Colonic mucosa (tissue), 4 donors: ENCODE measurements at regions not wholly inside any gene's neighbourhood (a gene's known extent, or its start where the extent isn't known, plus 50 kb on each side); places are given as distances from the start of the nearest gene placed in this dataset.

Source experiments
- DNase-seq: peaks from one replicate; pipeline ENCODE4 v3.0.0-alpha.2; 2020
- H3K27ac ChIP-seq: fragments of 200-600 bp; one replicate; pipeline ENCODE4 v1.8.0; 2021
- H3K27me3 ChIP-seq: fragments of 200-600 bp; one replicate; pipeline ENCODE4 v1.8.0; 2021
- H3K36me3 ChIP-seq: fragments of 200-600 bp; one replicate; pipeline ENCODE4 v1.8.0; 2021
- H3K4me1 ChIP-seq: fragments of 200-600 bp; one replicate; pipeline ENCODE4 v1.8.0; 2021; ENCODE audit warnings: mild to moderate bottlenecking
- H3K4me3 ChIP-seq: fragments of 200-600 bp; one replicate; pipeline ENCODE4 v1.8.0; 2021
- H3K9ac ChIP-seq, 2 donors: one replicate each; pipeline ENCODE4 v1.7.0; 2013; ENCODE audit warnings: control low read depth in 2 of 2, low read depth in 2 of 2, low read length in 2 of 2
- H3K9me3 ChIP-seq: fragments of 200-600 bp; one replicate; pipeline ENCODE4 v1.8.0; 2021
- intact Hi-C: fragments of 100-400 bp; cut with DNase I; formaldehyde crosslinking; loops from one replicate; pipeline ENCODE4 v1.14.1; 2022
- TF ChIP-seq, protein P1 (sequence below): fragments of 200-600 bp; IDR thresholded peaks from one replicate; pipeline ENCODE4 v1.8.0; 2022; ENCODE audit warnings: antibody characterized with exemption, mild to moderate bottlenecking
- donor health status: healthy.
- donor health status: DM: no; HTN: no; CAD: no.
- donor health status: DM: no; HTN: no; CAD: no.

DNA sequence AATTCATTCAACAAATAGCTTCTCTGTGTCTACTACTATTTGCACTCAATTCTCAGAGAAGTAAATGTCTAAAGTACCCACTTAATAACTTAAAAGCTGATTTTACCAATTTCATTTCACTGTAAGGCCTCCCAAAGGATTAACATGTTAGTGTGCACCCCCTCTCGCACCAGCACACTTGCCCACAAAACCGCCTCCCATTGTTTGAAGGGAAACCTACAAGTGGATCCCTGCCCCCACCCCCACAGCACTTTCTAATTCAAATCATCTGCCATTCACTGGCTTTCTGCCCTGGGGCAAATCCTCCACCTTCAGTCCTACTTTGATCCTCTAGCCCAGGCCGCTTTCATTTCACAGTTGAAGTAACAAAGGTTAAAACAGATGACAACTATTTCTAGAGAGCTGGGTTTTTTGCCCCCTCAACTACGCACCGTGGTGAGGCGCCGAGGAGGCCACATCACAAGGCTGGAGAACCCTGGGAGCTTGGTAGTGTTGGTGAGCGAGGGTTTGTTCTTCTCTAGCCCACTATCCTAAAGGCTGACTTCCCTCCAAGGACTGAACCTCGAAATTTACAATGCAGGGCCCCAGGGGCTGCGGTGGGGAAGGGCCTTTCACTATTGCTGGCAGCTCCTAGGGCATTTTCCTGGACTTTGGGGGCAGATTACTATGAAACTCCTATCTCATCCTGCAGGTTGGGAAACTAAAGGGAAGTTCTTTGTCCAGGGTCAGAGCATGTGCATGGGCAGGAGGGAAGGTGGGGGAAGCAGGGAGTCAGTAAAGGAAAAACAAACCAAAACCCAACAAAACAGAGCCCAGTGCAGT, 517.4 kb upstream of the ZMIZ1 start:
- H3K4me3 ChIP-seq, result no peak overlapping the region
- intact Hi-C loops, result no loop called here
- TF ChIP-seq, protein P1, sequence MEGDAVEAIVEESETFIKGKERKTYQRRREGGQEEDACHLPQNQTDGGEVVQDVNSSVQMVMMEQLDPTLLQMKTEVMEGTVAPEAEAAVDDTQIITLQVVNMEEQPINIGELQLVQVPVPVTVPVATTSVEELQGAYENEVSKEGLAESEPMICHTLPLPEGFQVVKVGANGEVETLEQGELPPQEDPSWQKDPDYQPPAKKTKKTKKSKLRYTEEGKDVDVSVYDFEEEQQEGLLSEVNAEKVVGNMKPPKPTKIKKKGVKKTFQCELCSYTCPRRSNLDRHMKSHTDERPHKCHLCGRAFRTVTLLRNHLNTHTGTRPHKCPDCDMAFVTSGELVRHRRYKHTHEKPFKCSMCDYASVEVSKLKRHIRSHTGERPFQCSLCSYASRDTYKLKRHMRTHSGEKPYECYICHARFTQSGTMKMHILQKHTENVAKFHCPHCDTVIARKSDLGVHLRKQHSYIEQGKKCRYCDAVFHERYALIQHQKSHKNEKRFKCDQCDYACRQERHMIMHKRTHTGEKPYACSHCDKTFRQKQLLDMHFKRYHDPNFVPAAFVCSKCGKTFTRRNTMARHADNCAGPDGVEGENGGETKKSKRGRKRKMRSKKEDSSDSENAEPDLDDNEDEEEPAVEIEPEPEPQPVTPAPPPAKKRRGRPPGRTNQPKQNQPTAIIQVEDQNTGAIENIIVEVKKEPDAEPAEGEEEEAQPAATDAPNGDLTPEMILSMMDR, result no peak
- H3K27ac ChIP-seq, result no peak overlapping the region
- H3K36me3 ChIP-seq, result no peaks in the 10 kb centered on the region
- no peak overlapping the region for H3K9ac ChIP-seq
- peaks cover 3% of the 10 kb centered on the region for H3K4me1 ChIP-seq
- no peak for DNase-seq
- H3K27me3 ChIP-seq, result no peaks in the 10 kb centered on the region
- H3K9me3 ChIP-seq, result no peaks in the 10 kb centered on the region

DNA sequence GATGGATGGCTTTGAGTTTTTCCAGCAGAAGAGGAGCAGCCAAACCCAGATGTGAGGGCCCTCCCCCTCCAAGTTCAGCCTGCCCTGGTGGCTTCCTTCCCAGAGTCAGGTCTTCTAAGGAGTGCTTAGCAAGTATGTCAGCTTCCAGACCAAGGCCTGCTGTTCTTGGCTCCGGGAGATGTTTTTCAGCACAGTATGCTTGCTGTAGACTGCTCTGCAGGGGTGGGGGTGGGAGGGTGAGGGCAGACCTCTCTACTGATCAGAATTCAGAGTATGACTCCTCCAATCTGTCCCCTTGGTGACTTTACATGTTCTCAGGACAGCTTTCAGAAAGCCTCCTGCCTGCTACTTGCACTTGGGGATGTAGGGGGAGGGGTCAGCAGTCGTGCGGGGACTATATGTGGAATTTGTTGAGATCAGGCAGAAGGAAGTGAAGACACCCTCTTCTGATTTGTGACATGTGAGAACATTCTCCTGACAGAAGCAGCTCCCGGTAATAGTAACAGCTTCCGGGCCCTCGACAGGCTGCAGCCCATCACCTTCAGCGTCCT, 516.4 kb upstream of the ZMIZ1 start:
- no peak for DNase-seq
- Histone ChIP-seq H3K4me3 (no peak overlapping the region), H3K36me3 (no peaks in the 10 kb centered on the region), H3K4me1 (peaks cover 3% of the 10 kb centered on the region), H3K9ac (no peak overlapping the region), H3K27ac (no peak overlapping the region), H3K9me3 (no peaks in the 10 kb centered on the region), H3K27me3 (no peaks in the 10 kb centered on the region)
- intact Hi-C loops, result no loop called here
- TF ChIP-seq, protein P1, result no peak

DNA sequence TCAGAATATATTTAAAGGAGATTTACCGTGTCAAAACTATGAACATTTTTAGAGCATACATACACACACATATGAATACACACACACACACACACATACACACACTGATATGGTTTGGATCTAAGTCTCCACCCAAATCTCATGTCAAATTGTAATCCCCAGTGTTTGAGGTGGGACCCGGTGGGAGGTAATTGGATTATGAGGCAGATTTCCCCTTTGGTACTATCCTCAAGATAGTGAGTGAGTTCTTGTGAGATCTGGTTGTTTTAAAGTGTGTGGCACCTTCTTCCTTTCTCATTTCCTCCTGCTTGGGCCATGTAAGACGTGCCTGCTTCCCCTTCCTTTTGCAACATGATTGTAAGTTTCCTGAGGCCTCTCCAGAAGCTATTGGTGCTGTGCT, 515.0 kb upstream of the ZMIZ1 start:
- Histone ChIP-seq H3K36me3 (no peaks in the 10 kb centered on the region), H3K27me3 (no peaks in the 10 kb centered on the region), H3K9ac (no peak overlapping the region), H3K4me3 (no peak overlapping the region), H3K27ac (no peak overlapping the region), H3K9me3 (no peaks in the 10 kb centered on the region), H3K4me1 (peaks cover 3% of the 10 kb centered on the region)
- TF ChIP-seq, protein P1, result no peak
- DNase-seq, result no peak
- intact Hi-C loops, result no loop called here

DNA sequence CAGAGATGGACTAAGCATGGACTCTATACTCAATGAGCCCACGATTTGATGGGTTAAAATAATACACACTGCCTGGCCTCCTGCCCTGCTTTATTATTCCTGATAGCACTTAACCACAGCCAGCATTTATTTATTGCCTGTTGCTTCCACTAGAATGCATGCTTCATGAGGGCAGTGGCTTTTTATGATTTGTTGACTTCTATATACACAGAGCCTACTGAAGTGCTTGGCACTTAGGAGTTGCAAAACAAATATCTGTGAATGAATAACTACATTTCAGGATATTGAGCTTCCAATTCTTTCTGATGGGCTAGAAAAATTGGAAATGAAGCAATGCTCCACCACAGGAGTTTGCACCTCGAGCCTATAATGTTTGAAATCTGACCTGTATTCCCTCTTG, 513.6 kb upstream of the ZMIZ1 start:
- Histone ChIP-seq H3K27ac (no peak overlapping the region), H3K36me3 (no peaks in the 10 kb centered on the region), H3K9ac (no peak overlapping the region), H3K27me3 (no peaks in the 10 kb centered on the region), H3K4me1 (peaks cover 3% of the 10 kb centered on the region), H3K4me3 (no peak overlapping the region), H3K9me3 (no peaks in the 10 kb centered on the region)
- no peak for DNase-seq
- TF ChIP-seq, protein P1, result no peak
- intact Hi-C loops, result no loop called here

DNA sequence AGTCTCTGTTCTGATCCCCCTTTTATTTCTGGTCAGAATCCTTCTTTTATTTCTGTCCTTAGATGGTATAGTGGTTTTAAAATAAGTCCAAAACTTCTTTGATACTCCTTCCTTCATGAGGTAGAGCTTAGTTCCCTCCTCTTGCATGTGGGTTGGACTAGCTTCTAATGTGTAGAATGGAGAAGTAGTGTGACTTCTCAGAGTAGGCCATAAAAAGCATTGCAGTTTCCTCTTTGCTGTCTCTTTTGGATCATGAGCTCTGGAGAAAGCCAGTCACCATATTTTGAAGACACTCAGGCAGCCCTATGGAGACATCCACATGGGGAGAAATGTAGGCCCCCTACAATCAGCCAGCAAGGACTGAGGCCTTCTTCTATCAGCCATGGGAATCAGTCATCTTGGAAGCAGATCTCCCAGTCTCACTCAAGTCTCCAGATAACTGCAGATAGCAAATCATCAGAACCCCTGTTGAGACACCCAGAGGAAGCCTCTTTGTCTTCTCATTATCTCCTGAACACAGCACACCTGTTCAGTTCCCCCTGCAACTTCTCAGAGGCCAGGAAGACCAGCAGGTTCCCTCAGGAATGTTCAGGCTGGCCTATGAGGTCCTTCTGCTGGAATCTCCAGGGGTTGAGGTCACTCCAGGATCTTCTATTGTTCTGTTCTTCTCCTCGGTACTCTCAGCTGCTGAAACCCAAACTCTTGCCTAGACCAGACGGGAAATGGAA, 511.9 kb upstream of the ZMIZ1 start:
- H3K27me3 ChIP-seq, result no peaks in the 10 kb centered on the region
- no peaks in the 10 kb centered on the region for H3K4me1 ChIP-seq
- DNase-seq, result no peak
- no peaks in the 10 kb centered on the region for H3K9me3 ChIP-seq
- no peaks in the 10 kb centered on the region for H3K36me3 ChIP-seq
- TF ChIP-seq, protein P1, result no peak
- H3K9ac ChIP-seq, result no peak overlapping the region
- intact Hi-C loops, result no loop called here
- no peak overlapping the region for H3K4me3 ChIP-seq
- H3K27ac ChIP-seq, result no peak overlapping the region
